GM18502 (cell line): ENCODE measurements at regions not wholly inside any gene's neighbourhood (a gene's known extent, or its start where the extent isn't known, plus 50 kb on each side); places are given as distances from the start of the nearest gene placed in this dataset.
"Not testable (repeated sequence)": the region's sequence is repeated elsewhere in the genome, so short reads cannot be mapped to it uniquely, and the experiment has no call there.

Experiments used
- ATAC-seq: cut with Tn5 transposase; IDR thresholded peaks from one replicate; pipeline ENCODE4 v1.9.1; 2021; ENCODE audit warnings: mild to moderate bottlenecking; ENCODE audit not compliant: unreplicated experiment, poor library complexity

GRCh38 chr6:170152124-170152926 lies 138.6 kb downstream of the DLL1 start:
- no peak for ATAC-seq

- no peak for ATAC-seq
Measured at GRCh38 chr6:170151804-170152123, 139.1 kb downstream of the DLL1 start.

- no peak for ATAC-seq
Measured at GRCh38 chr6:170151321-170151771, 139.5 kb downstream of the DLL1 start.

- ATAC-seq, result no peak
Measured at GRCh38 chr6:170150590-170150945, 140.3 kb downstream of the DLL1 start.

DNA sequence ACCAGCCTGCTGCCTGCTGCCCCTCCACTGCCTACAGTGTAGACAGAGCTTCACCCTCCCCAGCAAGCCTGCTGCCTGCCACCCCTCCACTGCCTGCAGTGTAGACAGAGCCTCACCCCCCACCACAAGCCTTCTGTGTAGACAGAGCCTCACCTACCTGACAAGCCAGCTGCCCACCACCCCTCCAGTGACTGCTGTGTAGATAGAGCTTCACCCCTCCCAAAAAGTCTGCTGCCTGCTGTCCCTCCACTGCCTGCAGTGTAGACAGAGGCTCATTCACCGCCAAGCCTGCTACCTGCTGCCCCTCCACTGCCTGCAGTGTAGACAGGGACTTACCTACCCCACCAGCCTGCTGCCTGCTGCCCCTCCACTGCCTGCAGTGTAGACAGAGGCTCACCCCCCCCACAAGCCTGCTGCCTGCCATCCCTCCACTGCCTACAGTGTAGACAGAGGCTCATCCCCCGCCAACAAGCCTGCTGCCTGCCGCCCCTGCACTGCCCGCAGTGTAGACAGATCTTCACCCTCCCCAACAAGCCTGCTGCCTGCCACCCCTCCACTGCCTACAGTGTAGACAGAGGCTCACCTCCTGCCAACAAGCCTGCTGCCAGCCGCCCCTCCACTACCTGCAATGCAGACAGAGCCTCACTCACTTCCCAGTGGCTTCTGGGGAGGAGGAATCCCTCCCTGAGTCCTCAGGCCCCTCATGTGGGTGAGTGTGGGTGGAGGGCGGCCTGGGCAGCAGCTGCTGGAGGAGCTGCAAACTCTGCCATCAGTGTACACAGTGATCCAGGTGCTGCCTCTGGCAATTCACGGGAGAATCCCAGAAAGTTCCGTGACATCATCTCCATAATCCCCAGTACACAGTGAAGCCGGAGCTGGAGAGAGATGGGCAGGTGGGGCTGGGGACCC lies 140.9 kb downstream of the DLL1 start:
- no peak for ATAC-seq

DNA sequence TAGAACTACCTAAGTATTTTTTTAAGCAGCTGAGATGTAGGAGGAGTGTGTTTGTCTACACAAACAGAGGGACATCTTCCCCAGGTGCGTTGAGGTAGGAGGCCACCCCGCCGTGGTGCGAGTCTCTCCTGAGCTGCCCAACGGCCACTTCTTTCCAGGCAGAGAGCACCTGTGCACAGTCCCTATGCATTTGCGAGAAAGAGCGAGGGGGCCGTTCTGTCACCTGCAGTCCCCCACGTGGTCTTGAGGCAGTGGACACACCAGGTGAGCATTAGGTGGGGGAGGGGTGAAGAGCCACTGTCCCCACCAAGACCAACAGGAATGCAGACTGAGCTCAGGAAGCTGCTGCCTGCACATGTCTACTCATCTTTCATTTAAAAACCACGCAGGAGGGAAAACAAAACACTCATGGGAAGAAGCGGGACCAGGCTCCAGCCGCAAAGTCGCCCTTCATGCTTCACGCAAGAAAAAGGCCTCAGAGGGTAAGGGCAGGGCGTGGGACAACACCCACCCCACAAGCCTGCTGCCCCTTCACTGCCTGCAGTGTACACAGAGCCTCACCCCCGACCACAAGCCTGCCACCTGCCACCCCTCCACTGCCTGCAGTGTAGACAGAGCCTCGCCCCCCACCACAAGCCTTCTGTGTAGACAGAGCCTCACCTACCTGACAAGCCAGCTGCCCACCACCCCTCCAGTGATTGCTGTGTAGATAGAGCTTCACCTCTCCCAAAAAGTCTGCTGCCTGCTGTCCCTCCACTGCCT lies 142.0 kb downstream of the DLL1 start:
- no peak for ATAC-seq

DNA sequence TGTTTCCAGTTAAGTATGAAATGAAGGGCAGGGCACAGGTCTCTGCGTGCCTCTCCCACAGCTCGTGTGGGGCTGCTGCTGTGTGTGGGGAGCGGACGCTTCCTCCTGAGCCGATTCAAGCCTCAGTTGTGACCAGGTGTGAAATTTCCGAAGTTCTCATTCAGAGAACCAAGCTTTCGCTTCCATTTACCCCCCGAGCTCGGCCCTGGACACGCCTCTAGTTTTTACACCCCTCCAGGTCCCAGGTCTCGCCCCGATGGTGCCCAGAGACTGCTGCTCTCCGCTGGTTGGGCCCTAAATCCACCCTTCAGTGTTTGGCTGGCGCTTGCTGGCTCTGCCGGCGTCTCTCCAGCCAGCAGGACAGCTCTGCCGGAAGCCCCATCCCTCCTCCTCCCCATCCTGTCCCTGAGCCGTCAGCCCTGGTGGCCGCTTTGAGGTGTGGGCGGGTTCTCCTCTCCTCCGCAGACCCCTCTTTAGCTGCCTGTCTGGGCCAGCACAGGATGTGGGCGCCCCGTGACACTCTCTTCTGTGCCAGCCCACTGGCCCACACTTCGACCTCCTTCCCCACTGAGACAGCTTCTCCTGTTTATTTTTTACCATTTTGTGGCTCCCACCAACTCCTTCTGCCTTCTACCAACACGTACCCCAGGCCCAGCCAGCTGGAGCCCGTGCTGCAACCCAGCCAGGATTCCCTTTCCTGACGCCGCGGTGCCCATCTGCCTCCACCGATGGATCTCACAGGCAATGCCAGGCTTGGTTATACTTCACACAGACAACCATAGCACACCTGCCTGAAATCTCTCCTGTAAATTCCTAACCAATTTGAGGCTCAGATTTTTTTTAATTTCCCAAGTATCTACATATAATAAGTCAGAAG lies 142.8 kb downstream of the DLL1 start:
- ATAC-seq, result no peak

DNA sequence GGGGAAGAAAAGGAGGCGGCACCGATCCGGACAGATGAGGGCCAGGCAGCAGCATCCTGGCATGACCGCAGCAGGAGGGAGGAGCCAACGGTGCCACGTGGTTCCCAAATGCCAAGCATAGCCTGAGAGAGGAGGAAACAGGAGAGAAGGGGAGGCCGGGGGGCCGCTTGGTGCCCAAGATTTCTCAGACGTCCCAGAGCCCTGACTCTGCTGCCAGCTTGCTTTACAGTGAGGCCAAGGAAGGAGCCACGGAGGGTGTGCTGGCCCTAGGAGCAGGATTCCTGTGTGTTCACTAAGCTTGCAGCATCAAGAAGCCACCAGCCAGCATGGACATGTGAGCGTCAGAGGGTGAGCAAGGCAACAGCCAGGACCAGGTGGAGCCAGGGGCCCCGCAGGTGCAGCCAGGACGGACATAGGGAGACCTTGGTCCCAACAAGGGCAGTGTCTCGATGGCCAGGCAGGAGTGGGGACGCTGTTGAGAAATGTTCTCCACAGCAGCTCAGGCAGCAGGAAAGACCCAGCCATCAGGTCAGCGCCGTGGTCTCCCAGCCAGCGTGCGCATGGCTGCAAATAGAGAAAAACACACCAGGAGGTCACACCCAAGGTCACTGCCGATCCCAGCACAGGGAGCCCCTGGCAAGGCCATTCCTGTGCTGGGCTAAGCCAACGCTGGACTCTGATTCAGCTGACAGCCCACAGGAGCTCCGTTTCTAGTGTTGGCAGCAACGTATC lies 143.7 kb downstream of the DLL1 start:
- no peak for ATAC-seq

- no peak for ATAC-seq
Measured at GRCh38 chr6:170146640-170147039, 144.2 kb downstream of the DLL1 start.

GRCh38 chr6:170146131-170146530 lies 144.7 kb downstream of the DLL1 start:
- ATAC-seq, result not testable (repeated sequence)

GRCh38 chr6:170145716-170146115 lies 145.2 kb downstream of the DLL1 start:
- not testable (repeated sequence) for ATAC-seq

DNA sequence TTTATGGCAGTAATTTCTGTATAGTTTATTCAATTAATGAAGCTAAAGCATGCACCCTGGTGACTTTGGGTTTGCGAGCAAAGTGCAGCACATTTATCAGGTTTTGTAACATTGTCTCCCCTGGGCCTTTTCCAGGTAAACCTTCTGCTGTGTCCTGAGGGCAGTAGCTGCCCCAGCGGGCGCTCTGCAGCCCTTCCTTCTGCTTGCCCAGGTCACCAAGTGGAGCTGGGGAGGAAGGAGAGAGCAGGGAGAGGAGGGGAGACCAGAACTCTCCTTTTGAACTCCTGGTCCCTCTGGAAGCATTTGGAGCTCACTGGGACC lies 145.6 kb downstream of the DLL1 start:
- ATAC-seq, result no peak

GRCh38 chr6:170144571-170145271 lies 146.2 kb downstream of the DLL1 start:
- no peak for ATAC-seq

GRCh38 chr6:170143401-170144150 lies 147.3 kb downstream of the DLL1 start:
- no peak for ATAC-seq

- no peak for ATAC-seq
Measured at GRCh38 chr6:170142559-170142958, 148.3 kb downstream of the DLL1 start.

DNA sequence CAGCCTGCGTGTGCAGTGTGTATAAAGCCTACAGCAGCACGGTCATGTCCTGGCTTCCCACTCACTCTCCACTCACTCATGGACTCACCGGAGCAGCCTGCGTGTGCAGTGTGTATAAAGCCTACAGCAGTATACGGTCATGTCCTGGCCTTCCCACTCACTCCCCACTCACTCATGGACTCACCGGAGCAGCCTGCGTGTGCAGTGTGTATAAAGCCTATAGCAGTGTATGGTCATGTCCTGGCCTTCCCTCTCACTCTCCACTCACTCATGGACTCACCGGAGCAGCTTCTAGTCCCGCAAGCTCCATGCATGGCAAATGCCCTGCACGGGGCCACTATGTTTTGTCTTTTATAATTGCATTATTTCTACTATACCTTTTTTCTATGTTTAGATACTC lies 149.8 kb downstream of the DLL1 start:
- not testable (repeated sequence) for ATAC-seq

GRCh38 chr6:170140129-170140528 lies 150.7 kb downstream of the DLL1 start:
- no peak for ATAC-seq

DNA sequence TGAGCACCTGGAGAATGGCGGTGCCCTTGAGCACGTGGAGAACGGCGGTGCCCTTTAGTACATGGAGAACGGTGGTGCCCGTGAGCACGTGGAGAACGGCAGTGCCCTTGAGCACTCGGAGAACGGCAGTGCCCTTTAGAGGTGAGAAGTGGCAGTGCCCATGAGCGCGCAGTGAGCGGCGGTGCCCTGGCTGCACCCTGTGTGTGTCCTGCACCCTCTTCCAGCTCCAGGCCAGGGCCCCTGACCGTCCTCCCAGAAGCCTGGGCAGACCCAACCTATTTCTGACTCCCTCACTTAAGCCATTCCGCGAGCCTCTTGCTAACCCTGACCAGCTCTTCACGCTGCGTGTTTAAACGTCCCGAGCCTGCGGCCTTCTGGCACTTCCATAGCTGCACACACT lies 151.3 kb downstream of the DLL1 start:
- no peak for ATAC-seq
